ENCODE measurements at regions not wholly inside any gene's neighbourhood (a gene's known extent, or its start where the extent isn't known, plus 50 kb on each side); places are given as distances from the start of the nearest gene placed in this dataset.
"Not testable (repeated sequence)": the region's sequence is repeated elsewhere in the genome, so short reads cannot be mapped to it uniquely, and the experiment has no call there.

DNA sequence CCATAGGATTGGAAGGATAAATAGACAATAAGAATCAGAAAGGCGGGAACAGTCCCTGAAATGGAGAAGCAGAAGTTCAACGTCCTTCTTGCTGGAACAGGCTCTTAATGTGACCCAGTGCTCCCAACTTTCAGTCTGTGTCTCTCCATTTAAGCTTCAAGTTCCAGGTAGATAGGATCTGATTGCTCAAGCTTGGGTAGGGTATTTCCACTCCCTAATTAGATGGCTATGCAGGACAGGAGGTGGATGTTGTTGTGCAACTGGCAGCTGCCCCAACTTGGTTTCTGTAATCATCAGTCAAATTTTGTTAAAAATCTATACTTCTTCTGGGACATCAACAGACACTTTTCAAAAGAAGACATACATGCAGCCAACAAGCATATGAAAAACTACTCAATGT is 266.2 kb downstream of the C12orf75 start:
- Histone ChIP-seq H3K9me3 (ENCODE audit: control insufficient read depth in 2 of 2, low read length in 2 of 2) (no peaks in the 10 kb centered on the region), H3K4me3 (ENCODE audit: low read length in 2 of 2) (no peak overlapping the region), H3K9ac (ENCODE audit: low read depth in 1 of 2, low read length in 2 of 2) (no peak overlapping the region), H3K27me3 (ENCODE audit: control insufficient read depth in 2 of 2, insufficient read depth in 2 of 2, low read length in 2 of 2) (no peaks in the 10 kb centered on the region), H3K27ac (ENCODE audit: low read depth in 2 of 2, low read length in 2 of 2) (no peak overlapping the region), H3K4me1 (ENCODE audit: control insufficient read depth in 2 of 2, insufficient read depth in 2 of 2, low read length in 2 of 2) (no peaks in the 10 kb centered on the region), H3K36me3 (ENCODE audit: control insufficient read depth in 2 of 2, insufficient read depth in 2 of 2, low read length in 2 of 2) (no peaks in the 10 kb centered on the region)

DNA sequence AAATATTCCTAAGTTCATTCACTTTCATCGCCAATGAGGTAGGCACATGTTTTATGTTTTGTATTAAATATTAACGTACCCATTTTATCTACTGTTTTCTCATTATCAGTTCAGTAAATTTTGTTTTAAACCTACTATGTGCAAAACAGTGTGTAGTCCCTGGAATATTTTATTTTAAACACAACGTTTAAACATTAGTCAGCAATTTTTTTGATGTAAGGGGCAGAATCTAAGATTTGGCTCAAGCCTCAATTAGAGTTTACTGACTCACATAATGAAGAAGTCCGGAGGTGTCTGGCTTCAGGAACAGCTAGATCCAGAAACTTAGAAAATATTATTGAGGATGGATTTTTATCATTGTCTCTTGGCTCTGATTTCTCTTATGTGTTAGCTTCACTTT is 267.5 kb downstream of the C12orf75 start:
- H3K9ac ChIP-seq (ENCODE audit: low read depth in 1 of 2, low read length in 2 of 2): no peak overlapping the region
- H3K36me3 ChIP-seq (ENCODE audit: control insufficient read depth in 2 of 2, insufficient read depth in 2 of 2, low read length in 2 of 2): no peaks in the 10 kb centered on the region
- no peaks in the 10 kb centered on the region for H3K27me3 ChIP-seq (ENCODE audit: control insufficient read depth in 2 of 2, insufficient read depth in 2 of 2, low read length in 2 of 2)
- H3K4me1 ChIP-seq (ENCODE audit: control insufficient read depth in 2 of 2, insufficient read depth in 2 of 2, low read length in 2 of 2): no peaks in the 10 kb centered on the region
- H3K27ac ChIP-seq (ENCODE audit: low read depth in 2 of 2, low read length in 2 of 2): no peak overlapping the region
- H3K4me3 ChIP-seq (ENCODE audit: low read length in 2 of 2): no peak overlapping the region
- no peaks in the 10 kb centered on the region for H3K9me3 ChIP-seq (ENCODE audit: control insufficient read depth in 2 of 2, low read length in 2 of 2)

DNA sequence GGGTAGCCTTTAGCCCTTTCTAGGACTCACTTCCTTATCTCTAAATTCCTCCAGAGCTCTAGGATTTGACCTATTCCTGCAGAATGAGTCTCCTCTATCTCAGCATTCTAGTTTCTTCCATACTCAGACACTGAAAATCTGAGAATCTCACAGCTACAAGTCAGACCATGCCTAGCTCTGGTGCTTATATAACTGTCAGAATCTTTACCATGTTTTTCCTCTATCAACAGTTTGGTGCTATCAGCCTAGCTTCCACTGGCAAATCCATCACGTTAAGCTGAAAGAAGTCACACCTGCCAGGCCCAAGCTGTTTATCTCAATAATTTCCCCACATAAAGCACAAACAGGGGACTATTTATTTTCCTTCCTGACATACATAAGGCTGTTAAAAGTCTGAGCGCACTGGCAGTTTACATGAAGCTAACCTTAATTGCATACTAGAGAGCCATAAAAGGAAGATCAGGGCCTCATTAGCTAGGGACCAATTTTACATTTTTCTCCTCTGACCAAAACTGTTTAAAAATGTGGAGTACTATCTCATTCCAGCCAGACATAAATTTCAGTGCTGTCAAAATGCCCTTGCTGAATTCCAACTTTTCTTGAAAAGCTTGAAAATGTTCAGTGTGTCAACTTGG is 270.5 kb downstream of the C12orf75 start:
- Histone ChIP-seq H3K36me3 (ENCODE audit: control insufficient read depth in 2 of 2, insufficient read depth in 2 of 2, low read length in 2 of 2) (no peaks in the 10 kb centered on the region), H3K27ac (ENCODE audit: low read depth in 2 of 2, low read length in 2 of 2) (no peak overlapping the region), H3K9me3 (ENCODE audit: control insufficient read depth in 2 of 2, low read length in 2 of 2) (no peaks in the 10 kb centered on the region), H3K27me3 (ENCODE audit: control insufficient read depth in 2 of 2, insufficient read depth in 2 of 2, low read length in 2 of 2) (no peaks in the 10 kb centered on the region), H3K4me1 (ENCODE audit: control insufficient read depth in 2 of 2, insufficient read depth in 2 of 2, low read length in 2 of 2) (no peaks in the 10 kb centered on the region), H3K4me3 (ENCODE audit: low read length in 2 of 2) (no peak overlapping the region), H3K9ac (ENCODE audit: low read depth in 1 of 2, low read length in 2 of 2) (no peak overlapping the region)

DNA sequence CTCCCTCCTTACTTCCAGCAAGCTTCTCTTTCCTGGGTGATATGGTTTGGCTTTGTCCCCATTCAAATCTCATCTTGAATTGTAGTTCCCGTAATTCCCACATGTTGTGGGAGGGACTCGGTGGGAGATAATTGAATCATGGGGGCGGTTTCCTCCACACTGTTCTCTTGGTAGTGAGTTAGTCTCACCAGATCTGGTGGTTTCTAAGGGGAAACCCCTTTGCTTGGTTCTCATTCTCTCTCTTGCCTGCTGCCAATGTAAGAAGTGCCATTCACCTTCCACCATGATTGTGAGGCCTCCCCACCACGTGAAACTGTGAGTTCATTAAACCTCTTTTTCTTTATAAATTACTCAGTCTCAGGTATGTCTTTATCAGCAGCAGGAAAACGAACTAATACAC is 271.8 kb downstream of the C12orf75 start:
- H3K36me3 ChIP-seq (ENCODE audit: control insufficient read depth in 2 of 2, insufficient read depth in 2 of 2, low read length in 2 of 2); H3K4me3 ChIP-seq (ENCODE audit: low read length in 2 of 2); H3K9me3 ChIP-seq (ENCODE audit: control insufficient read depth in 2 of 2, low read length in 2 of 2); H3K27me3 ChIP-seq (ENCODE audit: control insufficient read depth in 2 of 2, insufficient read depth in 2 of 2, low read length in 2 of 2); H3K4me1 ChIP-seq (ENCODE audit: control insufficient read depth in 2 of 2, insufficient read depth in 2 of 2, low read length in 2 of 2); H3K27ac ChIP-seq (ENCODE audit: low read depth in 2 of 2, low read length in 2 of 2); H3K9ac ChIP-seq (ENCODE audit: low read depth in 1 of 2, low read length in 2 of 2): not testable (repeated sequence)

DNA sequence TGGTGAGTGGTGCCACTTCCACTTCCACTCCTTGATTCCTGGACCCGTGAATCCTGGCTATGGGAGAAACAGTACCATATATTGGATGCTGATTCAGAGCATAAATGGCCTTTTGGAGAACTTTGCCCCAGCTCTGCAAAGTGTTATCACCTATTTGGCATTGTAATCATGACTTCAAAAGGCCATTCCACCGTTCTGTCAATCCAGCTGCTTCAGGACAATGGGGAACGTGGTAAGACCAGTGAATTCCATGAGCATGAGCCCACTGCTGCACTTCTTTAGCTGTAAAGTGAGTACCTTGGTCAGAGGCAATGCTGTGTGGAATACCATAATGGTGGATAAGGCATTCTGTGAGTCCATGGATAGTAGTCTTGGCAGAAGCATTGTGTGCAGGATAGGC is 273.8 kb downstream of the C12orf75 start:
- not testable (repeated sequence) for H3K36me3 ChIP-seq (ENCODE audit: control insufficient read depth in 2 of 2, insufficient read depth in 2 of 2, low read length in 2 of 2); H3K4me3 ChIP-seq (ENCODE audit: low read length in 2 of 2); H3K27ac ChIP-seq (ENCODE audit: low read depth in 2 of 2, low read length in 2 of 2); H3K9ac ChIP-seq (ENCODE audit: low read depth in 1 of 2, low read length in 2 of 2); H3K4me1 ChIP-seq (ENCODE audit: control insufficient read depth in 2 of 2, insufficient read depth in 2 of 2, low read length in 2 of 2); H3K27me3 ChIP-seq (ENCODE audit: control insufficient read depth in 2 of 2, insufficient read depth in 2 of 2, low read length in 2 of 2); H3K9me3 ChIP-seq (ENCODE audit: control insufficient read depth in 2 of 2, low read length in 2 of 2)

DNA sequence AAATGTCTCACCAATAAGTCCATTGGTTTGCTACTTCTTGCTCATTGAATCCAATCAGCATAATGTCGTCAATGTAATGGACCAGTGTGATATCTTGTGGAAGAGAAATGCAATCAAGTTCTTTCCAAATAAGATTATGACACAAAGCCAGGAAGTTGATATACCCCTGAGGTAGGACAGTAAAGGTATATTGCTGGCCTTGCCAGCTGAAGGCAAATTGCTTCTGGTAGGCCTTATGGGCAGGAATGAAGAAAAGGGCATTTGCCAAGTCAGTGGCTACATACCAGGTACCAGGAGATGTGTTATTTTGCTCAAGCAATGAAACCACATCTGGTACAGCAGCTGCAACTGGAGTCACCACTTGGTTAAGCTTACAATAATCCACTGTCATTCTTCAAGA is 276.1 kb downstream of the C12orf75 start:
- H3K27me3 ChIP-seq (ENCODE audit: control insufficient read depth in 2 of 2, insufficient read depth in 2 of 2, low read length in 2 of 2); H3K4me1 ChIP-seq (ENCODE audit: control insufficient read depth in 2 of 2, insufficient read depth in 2 of 2, low read length in 2 of 2); H3K9me3 ChIP-seq (ENCODE audit: control insufficient read depth in 2 of 2, low read length in 2 of 2); H3K27ac ChIP-seq (ENCODE audit: low read depth in 2 of 2, low read length in 2 of 2); H3K4me3 ChIP-seq (ENCODE audit: low read length in 2 of 2); H3K9ac ChIP-seq (ENCODE audit: low read depth in 1 of 2, low read length in 2 of 2); H3K36me3 ChIP-seq (ENCODE audit: control insufficient read depth in 2 of 2, insufficient read depth in 2 of 2, low read length in 2 of 2): not testable (repeated sequence)

DNA sequence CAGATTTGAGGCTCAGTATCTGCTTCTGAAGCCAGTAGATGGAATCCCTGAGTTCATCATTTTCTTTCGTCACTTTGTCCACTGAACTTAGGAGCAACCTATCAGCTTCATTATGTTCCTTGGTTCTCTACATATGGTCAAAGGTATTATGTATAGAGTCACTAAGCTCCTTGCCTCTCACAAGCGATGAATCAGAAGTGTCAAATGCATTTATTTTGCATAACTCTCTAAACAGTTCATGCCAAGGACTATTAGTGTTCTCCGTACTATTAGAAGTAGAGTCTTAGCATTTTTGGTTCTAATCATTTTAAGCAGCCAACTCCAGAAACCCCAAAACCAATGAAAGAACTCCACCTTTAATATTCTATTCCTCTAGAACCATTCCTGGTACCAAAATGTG is 278.5 kb downstream of the C12orf75 start:
- H3K4me3 ChIP-seq (ENCODE audit: low read length in 2 of 2); H3K4me1 ChIP-seq (ENCODE audit: control insufficient read depth in 2 of 2, insufficient read depth in 2 of 2, low read length in 2 of 2); H3K27ac ChIP-seq (ENCODE audit: low read depth in 2 of 2, low read length in 2 of 2); H3K27me3 ChIP-seq (ENCODE audit: control insufficient read depth in 2 of 2, insufficient read depth in 2 of 2, low read length in 2 of 2); H3K36me3 ChIP-seq (ENCODE audit: control insufficient read depth in 2 of 2, insufficient read depth in 2 of 2, low read length in 2 of 2); H3K9me3 ChIP-seq (ENCODE audit: control insufficient read depth in 2 of 2, low read length in 2 of 2); H3K9ac ChIP-seq (ENCODE audit: low read depth in 1 of 2, low read length in 2 of 2): not testable (repeated sequence)

DNA sequence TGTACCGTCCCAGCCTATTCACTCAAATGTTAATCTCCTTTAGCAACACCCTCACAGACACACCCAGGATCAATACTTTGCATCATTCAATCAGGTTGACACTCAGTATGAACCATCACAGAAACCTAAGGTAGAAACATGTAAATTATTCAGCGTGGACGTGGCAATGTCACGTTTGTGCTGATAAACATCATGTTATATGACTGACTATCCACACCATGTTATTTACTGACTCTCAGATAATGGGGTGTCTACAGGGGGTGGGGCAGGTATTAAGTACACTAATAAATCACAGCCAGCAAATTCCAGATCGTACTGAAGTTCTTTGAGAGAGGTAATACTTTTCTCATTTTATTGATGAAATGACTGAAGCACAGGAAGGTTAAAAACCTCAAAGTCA is 280.0 kb downstream of the C12orf75 start:
- H3K4me1 ChIP-seq (ENCODE audit: control insufficient read depth in 2 of 2, insufficient read depth in 2 of 2, low read length in 2 of 2): no peaks in the 10 kb centered on the region
- no peaks in the 10 kb centered on the region for H3K27me3 ChIP-seq (ENCODE audit: control insufficient read depth in 2 of 2, insufficient read depth in 2 of 2, low read length in 2 of 2)
- no peak overlapping the region for H3K4me3 ChIP-seq (ENCODE audit: low read length in 2 of 2)
- no peaks in the 10 kb centered on the region for H3K9me3 ChIP-seq (ENCODE audit: control insufficient read depth in 2 of 2, low read length in 2 of 2)
- H3K9ac ChIP-seq (ENCODE audit: low read depth in 1 of 2, low read length in 2 of 2): no peak overlapping the region
- H3K27ac ChIP-seq (ENCODE audit: low read depth in 2 of 2, low read length in 2 of 2): no peak overlapping the region
- no peaks in the 10 kb centered on the region for H3K36me3 ChIP-seq (ENCODE audit: control insufficient read depth in 2 of 2, insufficient read depth in 2 of 2, low read length in 2 of 2)

DNA sequence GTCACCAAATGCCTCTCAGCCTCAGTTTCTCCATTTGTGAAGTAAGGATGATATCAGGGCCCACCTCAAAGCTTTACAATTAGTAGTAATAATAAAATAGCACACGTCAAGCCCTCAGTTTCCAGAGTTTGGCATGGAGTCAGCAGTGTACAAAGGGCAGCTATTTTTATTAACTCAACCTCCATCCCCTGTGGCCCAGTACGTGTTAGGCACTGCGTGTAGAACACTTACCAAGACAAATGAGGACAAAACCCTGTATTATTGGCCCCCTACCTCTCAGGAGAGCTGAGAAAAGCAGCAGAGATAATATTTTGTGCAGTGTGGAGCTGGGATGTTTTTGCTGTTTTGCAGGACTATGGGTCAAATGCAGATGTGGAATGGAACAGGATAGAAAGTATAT is 280.8 kb downstream of the C12orf75 start:
- no peak overlapping the region for H3K27ac ChIP-seq (ENCODE audit: low read depth in 2 of 2, low read length in 2 of 2)
- no peaks in the 10 kb centered on the region for H3K9me3 ChIP-seq (ENCODE audit: control insufficient read depth in 2 of 2, low read length in 2 of 2)
- H3K9ac ChIP-seq (ENCODE audit: low read depth in 1 of 2, low read length in 2 of 2): no peak overlapping the region
- H3K27me3 ChIP-seq (ENCODE audit: control insufficient read depth in 2 of 2, insufficient read depth in 2 of 2, low read length in 2 of 2): no peaks in the 10 kb centered on the region
- H3K4me1 ChIP-seq (ENCODE audit: control insufficient read depth in 2 of 2, insufficient read depth in 2 of 2, low read length in 2 of 2): no peaks in the 10 kb centered on the region
- no peak overlapping the region for H3K4me3 ChIP-seq (ENCODE audit: low read length in 2 of 2)
- H3K36me3 ChIP-seq (ENCODE audit: control insufficient read depth in 2 of 2, insufficient read depth in 2 of 2, low read length in 2 of 2): no peaks in the 10 kb centered on the region

DNA sequence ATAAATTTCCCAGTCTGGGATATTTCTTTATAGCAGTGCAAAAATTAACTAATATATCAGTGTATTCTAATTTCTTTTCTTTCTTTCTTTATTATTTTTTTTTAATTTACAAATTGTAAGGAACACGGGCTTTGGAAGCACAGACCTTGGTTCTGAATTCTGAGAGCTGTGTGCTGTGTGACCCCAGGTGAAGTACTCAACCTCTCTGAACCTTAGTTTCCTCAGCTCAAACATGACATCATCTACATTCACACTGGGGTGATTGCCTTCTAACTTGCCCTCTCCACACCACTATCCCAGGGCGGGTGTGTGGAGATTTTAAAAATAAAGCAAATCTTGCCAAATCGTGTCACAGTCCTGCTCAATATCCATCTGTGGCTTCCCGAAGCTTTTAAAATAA is 282.8 kb downstream of the C12orf75 start:
- no peak overlapping the region for H3K27ac ChIP-seq (ENCODE audit: low read depth in 2 of 2, low read length in 2 of 2)
- no peaks in the 10 kb centered on the region for H3K27me3 ChIP-seq (ENCODE audit: control insufficient read depth in 2 of 2, insufficient read depth in 2 of 2, low read length in 2 of 2)
- H3K9me3 ChIP-seq (ENCODE audit: control insufficient read depth in 2 of 2, low read length in 2 of 2): no peaks in the 10 kb centered on the region
- H3K36me3 ChIP-seq (ENCODE audit: control insufficient read depth in 2 of 2, insufficient read depth in 2 of 2, low read length in 2 of 2): no peaks in the 10 kb centered on the region
- H3K9ac ChIP-seq (ENCODE audit: low read depth in 1 of 2, low read length in 2 of 2): no peak overlapping the region
- no peak overlapping the region for H3K4me3 ChIP-seq (ENCODE audit: low read length in 2 of 2)
- H3K4me1 ChIP-seq (ENCODE audit: control insufficient read depth in 2 of 2, insufficient read depth in 2 of 2, low read length in 2 of 2): no peaks in the 10 kb centered on the region

DNA sequence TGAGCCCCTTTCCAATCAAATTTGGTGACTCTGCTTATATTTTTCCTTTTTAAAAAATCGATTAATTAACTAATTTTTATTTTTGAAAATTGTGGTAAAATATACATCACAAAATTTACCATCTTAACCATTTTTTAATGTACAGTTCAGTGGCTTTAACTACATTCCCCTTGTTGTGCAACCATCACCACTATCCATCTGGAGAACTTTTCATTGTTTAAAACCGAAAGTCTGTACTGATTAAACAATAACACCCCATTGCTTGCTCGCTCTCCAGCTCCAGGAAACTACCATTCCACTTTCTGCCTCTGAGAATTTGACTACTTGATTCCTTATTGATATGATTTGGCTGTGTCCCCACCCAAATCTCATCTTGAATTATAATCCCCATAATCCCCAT is 283.4 kb downstream of the C12orf75 start:
- H3K9me3 ChIP-seq (ENCODE audit: control insufficient read depth in 2 of 2, low read length in 2 of 2): no peaks in the 10 kb centered on the region
- H3K4me1 ChIP-seq (ENCODE audit: control insufficient read depth in 2 of 2, insufficient read depth in 2 of 2, low read length in 2 of 2): no peaks in the 10 kb centered on the region
- H3K9ac ChIP-seq (ENCODE audit: low read depth in 1 of 2, low read length in 2 of 2): no peak overlapping the region
- no peak overlapping the region for H3K27ac ChIP-seq (ENCODE audit: low read depth in 2 of 2, low read length in 2 of 2)
- no peaks in the 10 kb centered on the region for H3K36me3 ChIP-seq (ENCODE audit: control insufficient read depth in 2 of 2, insufficient read depth in 2 of 2, low read length in 2 of 2)
- no peaks in the 10 kb centered on the region for H3K27me3 ChIP-seq (ENCODE audit: control insufficient read depth in 2 of 2, insufficient read depth in 2 of 2, low read length in 2 of 2)
- H3K4me3 ChIP-seq (ENCODE audit: low read length in 2 of 2): no peak overlapping the region

Measured in mucosa of rectum (tissue), 2 donors.